NOMO-1 (cell line): ENCODE measurements at regions not wholly inside any gene's neighbourhood (a gene's known extent, or its start where the extent isn't known, plus 50 kb on each side); places are given as distances from the start of the nearest gene placed in this dataset.
A peak's percentile ranks its signal among the peaks of the same experiment; 100 is the strongest.

Experiments
- DNase-seq, 2 experiments: peaks; one replicate each; lab custom pipeline; 2025; ENCODE audit not compliant: unreplicated experiment in 2 of 2; lab: John Stamatoyannopoulos, UW

DNA sequence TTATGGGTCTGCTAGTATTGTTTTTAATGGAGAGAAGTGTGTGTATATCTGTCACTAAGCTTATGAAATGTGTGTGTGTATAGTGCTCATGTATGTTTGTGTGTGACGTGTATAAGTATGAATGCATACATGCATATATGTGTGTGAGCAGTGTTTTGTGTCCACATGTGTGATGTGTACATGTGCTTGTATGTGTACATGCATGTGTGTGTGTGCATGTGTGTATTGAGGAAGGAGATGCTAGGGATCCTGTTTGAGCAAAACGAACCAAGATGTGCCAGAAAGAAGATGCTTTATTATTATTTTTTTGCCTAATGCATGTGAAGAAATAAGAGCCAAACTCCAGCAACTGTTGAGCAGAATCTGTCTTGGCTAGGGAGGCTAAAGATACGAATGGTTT lies 301.3 kb upstream of the SKOR2 start:
- no peak for DNase-seq

GRCh38 chr18:47550611-47551010 lies 299.2 kb upstream of the SKOR2 start:
- DNase-seq: no peak

DNA sequence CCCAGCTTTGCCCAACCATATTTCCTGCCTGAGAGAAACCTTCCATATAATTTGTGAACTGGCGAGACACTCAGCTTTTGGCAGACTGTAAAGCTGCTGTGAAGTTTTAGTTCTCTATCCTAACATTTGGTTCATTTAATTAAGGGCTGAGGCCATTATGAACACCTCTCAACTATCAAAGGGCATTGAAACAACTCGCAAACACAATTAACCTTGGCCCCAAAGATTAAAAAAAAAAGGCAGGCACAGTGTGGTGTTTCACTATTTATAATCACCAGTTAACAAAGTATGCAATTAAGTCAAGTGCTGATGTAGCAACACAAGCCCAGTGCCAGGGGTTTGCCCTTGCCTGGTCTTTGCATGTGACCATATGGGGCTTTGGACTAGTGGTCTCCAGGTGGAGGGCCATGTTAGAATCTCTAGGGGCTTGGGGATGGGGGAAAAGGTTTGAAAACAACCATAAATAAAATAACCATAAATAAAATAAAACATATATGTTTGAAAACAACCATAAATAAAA lies 297.6 kb upstream of the SKOR2 start:
- no peak for DNase-seq

DNA sequence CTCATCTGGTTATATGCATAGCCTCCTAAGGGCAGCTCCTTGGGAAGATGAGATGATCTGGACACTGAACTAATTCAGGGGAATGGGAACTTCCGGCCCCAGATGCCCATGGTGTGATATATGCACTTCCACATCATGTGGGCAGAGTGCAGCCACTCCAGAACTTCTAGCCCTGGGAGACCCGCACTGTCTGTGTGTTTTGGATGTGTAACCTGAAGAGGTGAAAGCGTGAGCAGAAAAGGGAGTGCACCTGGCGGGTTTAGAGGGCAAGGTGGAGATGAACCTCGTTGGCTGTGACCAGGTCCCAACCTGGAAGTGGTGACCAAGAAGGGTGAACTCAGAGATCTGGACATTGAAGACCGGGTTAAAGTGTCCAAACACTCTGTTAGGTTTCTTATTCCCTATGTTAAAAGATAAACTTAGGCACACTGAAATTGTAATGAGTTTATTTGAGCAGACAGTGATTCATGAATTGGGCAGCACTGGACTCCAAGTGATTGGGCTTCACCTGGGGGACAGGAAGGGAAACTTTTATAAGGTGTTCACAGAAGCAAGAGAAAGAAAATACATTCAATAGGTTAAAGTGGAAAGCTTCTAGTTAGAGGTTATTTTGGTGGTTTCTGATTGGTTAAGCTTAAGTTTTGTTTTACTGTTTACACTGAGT lies 296.2 kb upstream of the SKOR2 start:
- no peak for DNase-seq

DNA sequence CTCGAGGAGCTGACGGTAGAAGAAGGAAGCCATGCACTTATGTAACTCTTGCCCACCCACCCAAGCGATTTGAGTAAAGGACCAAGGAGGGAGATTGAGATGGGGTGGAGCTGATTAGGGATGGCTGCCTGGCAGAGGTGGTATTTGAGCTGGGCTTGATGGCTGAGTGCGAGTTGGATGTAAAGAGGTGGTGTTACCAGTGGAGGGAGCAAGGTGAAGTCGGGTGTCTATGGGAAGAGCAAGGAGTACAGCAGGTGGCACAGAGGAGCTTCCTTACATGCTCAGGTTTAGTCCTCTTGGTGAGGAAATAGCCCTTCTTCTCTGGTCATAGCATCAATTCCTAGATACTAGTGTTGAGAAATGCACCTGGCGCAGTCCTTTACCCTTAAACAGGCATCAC lies 294.2 kb upstream of the SKOR2 start:
- no peak for DNase-seq

DNA sequence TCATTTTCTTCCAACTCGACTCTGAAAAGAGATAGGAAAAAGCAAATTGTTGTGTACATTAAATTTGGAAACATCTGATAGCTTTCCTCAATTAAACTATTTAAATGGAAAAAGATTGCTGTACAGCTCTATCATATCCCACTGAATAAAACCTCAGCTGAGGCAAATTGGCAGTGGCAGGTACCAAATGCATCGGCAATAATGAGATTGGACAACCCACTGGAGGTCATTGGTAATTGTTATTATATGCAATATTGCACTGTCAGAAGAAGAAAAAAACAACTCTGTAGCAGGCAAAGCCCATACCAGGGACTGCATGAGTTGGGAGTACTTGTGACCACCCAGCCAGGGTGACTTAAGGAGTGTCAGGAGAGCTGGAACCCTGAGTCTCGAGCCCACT lies 291.6 kb upstream of the SKOR2 start:
- DNase-seq: no peak

DNA sequence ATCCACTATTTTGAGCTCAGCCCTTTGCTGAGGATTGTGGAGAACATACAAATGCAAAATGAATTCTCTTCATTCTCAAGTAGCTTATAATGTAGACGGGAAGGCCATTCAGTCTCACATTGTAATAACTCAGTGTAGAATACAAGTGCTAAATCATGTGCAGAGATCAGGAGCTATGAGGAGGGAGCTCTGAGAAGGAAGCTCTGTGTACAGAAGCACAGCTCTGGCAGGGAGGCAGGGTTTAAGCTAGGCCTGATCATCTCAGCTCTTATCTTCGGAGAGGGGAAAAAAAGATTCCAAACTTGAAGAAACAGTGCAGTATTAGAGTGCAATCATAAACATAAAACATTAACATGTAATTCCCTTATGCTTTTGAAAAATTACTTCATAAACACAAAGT lies 291.1 kb upstream of the SKOR2 start:
- no peak for DNase-seq

DNA sequence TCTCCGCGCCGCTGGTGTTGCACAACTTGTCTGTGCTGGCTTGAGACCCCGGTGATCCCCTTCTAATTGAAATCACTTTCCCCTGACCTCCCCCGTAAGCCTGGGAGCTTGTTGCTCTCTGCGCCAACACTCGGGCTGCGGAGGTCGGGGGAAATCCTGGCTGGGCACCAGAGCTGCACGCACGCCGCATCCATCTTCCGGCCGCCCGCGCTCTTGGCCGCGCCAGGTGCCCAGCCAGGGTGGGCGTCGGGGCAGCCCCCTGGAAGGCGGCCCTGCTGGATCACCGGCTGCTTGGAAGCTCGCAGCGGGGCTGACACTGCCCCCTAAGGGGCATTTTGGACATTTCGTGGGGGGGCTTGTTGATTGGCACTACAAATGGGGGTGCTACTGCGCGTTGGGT lies 280.3 kb upstream of the SKOR2 start:
- no peak for DNase-seq

GRCh38 chr18:47530695-47531094 lies 279.2 kb upstream of the SKOR2 start:
- no peak for DNase-seq

DNA sequence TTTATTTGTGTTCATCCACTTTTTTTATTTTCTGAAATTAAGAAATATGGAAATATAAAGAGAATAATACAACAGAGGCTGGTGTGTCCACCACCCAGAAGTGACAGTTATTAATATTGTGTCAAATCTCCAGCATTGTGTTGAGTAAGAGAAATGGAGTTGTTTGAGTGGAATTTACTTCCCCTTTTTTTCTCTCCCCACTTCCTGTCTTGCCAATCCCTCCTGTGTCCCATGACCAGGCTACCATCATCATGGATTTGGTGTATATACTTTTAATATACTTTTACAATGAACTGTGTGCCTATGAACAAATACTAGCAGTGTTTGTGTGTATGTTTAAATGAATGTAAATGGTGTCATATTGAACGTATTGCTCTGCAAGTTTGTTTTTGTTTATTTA lies 276.9 kb upstream of the SKOR2 start:
- peak in 1 of 2 experiments; percentile 24 for DNase-seq

DNA sequence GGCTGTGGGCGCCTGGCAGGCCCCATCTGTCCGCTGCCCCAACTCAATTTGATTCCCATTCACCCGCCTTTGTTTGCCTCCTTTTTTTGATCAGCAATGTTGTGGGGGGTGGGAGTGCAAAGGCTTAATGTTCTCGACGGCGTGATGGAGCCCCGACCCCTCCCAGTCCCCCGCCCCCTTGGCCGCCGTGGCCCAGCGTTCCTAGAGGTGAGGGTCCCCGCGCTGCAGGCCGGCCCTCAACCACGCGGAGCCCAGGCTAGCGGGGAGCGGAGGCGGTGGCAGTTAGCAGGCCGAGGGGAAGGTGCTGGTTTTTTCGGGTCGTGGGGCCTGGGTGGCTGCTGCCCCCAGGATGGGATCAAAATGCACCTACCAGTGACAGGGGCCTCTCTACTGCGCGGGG lies 274.7 kb upstream of the SKOR2 start:
- no peak for DNase-seq

DNA sequence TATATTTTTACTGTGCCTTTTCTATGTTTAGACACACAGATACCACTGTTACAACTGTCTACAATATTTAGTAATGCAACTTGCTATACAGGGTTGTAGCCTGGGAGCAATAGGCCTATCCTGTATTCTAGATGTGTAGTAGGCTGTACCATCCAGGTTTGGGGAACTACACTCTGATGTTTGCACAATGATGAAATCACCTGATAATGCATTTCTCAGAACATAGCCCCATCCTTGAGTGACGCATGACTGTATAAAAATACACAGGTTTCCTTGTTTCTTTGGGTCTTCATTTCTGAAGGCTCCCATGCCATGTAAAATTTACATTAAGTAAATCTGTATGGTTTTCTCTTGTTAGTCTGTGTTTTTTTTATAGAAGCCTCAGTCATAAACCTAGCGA lies 270.9 kb upstream of the SKOR2 start:
- no peak for DNase-seq

DNA sequence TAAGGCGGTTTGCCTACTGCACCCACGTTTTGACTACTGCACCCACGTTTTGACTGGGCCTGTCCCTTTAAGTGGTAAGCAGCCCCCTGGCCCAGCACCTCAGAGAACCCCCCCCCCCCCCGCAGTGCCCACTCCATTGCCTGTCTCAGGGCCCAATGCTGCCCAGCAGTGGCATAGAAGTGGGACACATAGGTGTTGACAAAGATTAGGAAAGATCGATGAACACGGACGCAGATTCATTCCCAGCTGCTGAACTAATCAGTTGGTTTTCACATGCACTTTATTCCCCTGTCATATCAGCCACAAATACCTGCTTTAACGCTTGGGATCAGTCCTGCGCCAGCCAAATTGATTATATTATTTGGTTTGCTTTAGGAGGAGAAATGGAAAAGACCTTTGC lies 268.8 kb upstream of the SKOR2 start:
- no peak for DNase-seq

DNA sequence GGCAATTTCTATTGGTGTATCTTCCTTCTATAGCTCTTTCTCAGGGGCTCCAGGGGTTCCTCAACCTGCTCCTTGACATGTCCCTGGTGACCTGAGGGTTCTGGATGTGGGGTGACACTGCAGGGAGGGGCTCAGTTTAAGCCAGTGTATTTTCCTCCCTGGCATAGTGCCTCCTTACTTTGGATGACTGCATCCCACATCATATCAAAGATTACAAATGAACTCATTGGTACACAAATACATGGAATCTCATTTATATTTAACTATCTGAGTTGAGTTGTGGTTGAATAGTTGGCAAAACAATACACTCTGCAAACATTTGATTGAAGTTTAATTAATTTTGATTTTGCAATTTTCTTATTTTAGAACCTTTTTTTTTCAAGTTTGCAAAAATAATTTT lies 268.2 kb upstream of the SKOR2 start:
- no peak for DNase-seq

- DNase-seq: no peak
Measured at GRCh38 chr18:47519277-47519676, 267.8 kb upstream of the SKOR2 start.

DNA sequence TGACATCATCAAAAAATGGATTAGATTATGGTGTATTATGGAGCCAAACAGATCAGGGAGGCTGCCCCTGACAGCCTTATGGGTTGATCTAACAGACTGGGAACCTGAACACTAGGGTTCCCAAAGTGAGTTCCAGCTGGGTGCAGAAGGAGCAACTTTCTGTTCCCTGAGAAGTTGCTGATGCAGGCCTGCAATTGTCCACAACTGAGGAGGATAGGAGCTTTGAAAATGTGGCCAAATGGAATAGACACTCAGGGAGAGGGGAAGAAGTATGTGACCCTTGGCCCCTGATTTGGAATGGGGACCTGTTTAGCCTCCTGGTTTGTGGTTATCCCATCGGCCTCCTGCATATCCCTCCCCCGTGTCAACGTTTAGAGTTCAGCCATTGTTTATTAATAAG lies 262.2 kb upstream of the SKOR2 start:
- no peak for DNase-seq

DNA sequence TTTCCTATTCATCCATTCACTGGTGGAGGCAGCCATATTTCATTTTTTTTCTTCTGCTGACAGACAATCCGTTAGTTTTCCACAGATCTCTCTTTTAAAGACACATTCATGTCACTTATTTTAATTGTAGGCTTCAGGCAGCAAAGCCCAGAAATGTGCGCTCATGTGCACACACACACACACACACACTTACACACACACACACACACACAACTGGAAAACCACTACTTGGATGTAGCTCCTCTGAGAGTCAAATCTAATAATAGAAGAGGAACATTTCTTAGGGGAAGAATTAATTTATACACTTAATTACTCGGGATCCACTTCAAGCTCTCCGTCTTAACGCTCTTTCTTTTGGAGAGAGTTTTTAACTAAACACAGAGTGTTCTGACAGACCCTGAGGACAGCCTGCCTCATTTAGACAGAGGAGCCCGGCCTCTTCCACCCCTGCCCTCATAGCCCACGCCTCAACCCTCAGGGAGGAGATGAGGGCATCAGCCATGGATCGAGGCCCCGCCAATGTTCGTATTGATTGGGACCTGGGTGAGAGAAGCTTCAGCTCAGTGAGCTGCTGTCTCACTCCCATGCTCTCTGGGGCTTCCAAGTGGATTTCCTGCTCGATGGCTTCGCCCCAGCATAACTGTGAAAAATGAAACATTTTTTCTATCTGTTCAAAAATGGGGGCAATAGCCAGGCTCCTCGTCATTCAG lies 261.4 kb upstream of the SKOR2 start:
- DNase-seq: no peak

GRCh38 chr18:47512056-47512455 lies 260.6 kb upstream of the SKOR2 start:
- DNase-seq: no peak

DNA sequence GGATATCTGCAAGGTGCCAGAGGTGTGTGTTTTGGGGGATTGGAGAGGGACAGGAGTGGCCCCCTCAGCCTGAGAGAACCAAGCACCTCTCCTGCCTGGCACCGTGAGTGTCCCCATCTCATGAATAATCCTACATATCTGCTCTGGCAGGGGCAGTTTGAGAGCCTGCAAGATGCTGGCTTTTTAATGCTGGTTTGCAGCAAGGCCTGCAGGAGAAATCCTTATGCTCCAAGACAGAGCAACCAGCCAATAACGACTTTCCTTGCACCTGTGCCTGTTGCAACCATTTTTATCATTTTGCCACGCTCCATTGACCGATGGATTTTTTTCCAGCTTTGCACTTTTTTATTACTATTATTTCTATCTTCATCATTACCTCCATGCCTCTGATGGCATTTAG lies 259.4 kb upstream of the SKOR2 start:
- no peak for DNase-seq

- no peak for DNase-seq
Measured at GRCh38 chr18:47507651-47508050, 256.2 kb upstream of the SKOR2 start.

DNA sequence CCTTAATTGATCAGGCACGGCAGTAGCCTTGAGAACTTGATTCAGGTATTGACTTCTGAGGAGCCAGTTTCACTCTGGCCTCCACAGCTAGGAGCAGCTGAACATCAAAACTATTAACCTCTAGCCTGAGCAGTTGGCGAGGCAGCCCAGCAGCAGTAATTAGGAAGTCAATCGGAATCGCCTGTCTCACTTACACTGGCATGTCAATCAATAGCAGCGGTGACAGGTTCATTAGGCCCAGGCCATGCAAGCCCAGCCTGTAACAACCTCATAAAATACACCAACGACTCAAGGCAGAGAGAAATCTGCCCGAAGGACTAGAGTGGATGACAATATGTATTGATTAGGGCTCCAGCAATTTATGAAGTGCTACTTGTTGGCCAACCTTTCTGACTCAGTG lies 255.4 kb upstream of the SKOR2 start:
- no peak for DNase-seq

- no peak for DNase-seq
Measured at GRCh38 chr18:47501946-47502345, 250.5 kb upstream of the SKOR2 start.

GRCh38 chr18:47500930-47501329 lies 249.5 kb upstream of the SKOR2 start:
- DNase-seq: no peak
